ENCODE measurements at regions not wholly inside any gene's neighbourhood (a gene's known extent, or its start where the extent isn't known, plus 50 kb on each side); places are given as distances from the start of the nearest gene placed in this dataset.

DNA sequence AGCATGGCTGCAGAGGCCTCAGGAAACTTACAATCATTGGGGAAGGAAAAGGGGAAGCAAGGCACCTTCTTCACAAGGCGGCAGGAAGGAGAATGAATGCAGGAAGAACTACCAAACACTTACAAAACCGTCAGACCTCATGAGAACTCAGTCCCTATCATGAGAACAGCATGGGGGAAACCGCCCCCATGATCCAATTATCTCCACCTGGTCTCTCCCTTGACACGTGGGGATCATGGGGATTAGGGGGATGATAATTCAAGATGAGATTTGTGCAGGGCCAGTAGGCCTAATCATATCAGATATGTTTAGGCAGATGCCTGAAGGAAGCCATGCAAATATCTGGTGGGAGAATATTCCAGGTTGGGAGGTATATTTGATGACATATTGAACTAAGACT is 1176.4 kb upstream of the CDH18 start:
- H3K9me3 ChIP-seq (ENCODE audit: low read depth), result no peaks in the 10 kb centered on the region
- H3K27ac ChIP-seq, result no peak overlapping the region
- H3K4me1 ChIP-seq (ENCODE audit: low read depth), result no peaks in the 10 kb centered on the region
- H3K36me3 ChIP-seq, result no peaks in the 10 kb centered on the region
- H3K4me3 ChIP-seq, result no peak overlapping the region
- no peaks in the 10 kb centered on the region for H3K27me3 ChIP-seq
- TF ChIP-seq, protein P1, sequence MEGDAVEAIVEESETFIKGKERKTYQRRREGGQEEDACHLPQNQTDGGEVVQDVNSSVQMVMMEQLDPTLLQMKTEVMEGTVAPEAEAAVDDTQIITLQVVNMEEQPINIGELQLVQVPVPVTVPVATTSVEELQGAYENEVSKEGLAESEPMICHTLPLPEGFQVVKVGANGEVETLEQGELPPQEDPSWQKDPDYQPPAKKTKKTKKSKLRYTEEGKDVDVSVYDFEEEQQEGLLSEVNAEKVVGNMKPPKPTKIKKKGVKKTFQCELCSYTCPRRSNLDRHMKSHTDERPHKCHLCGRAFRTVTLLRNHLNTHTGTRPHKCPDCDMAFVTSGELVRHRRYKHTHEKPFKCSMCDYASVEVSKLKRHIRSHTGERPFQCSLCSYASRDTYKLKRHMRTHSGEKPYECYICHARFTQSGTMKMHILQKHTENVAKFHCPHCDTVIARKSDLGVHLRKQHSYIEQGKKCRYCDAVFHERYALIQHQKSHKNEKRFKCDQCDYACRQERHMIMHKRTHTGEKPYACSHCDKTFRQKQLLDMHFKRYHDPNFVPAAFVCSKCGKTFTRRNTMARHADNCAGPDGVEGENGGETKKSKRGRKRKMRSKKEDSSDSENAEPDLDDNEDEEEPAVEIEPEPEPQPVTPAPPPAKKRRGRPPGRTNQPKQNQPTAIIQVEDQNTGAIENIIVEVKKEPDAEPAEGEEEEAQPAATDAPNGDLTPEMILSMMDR (IDR thresholded peaks at IDR 0.05; ENCODE audit: low read depth, low read length), result no peak
- no peak for DNase-seq (ENCODE audit: low read depth in 1 of 2, low spot score in 1 of 2)

DNA sequence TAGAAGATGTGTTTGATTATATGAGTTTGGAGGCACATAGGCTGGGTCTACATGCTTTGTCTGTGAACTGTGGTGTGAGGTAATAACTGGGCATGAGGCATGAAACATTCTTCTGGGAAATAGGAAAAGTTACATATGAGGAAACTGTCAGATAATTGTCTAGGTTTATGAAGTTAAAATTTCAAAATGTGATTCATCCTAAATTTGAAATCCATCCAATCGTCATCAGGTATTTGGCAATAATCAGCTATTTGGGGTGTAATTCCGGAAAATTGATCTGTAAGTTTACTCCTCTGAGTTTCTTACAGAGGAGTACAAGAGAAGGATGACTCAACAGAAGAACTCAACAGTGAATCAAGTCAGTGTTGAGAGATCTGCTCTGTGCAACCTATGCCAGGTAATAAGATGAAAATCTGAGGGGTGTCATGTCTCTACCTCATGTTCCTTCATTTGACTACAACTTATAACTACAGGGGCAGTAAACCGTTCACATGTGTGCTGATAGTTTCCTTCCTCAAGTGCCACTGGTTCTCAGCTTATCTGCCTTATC is 1171.6 kb upstream of the CDH18 start:
- DNase-seq (ENCODE audit: low read depth in 1 of 2, low spot score in 1 of 2), result peak in 1 of 2 donors; percentile 6
- no peaks in the 10 kb centered on the region for H3K36me3 ChIP-seq
- TF ChIP-seq, protein P1 (IDR thresholded peaks at IDR 0.05; ENCODE audit: low read depth, low read length), result no peak
- no peaks in the 10 kb centered on the region for H3K27me3 ChIP-seq
- H3K27ac ChIP-seq, result no peak overlapping the region
- no peaks in the 10 kb centered on the region for H3K9me3 ChIP-seq (ENCODE audit: low read depth)
- H3K4me1 ChIP-seq (ENCODE audit: low read depth), result no peaks in the 10 kb centered on the region
- no peak overlapping the region for H3K4me3 ChIP-seq

DNA sequence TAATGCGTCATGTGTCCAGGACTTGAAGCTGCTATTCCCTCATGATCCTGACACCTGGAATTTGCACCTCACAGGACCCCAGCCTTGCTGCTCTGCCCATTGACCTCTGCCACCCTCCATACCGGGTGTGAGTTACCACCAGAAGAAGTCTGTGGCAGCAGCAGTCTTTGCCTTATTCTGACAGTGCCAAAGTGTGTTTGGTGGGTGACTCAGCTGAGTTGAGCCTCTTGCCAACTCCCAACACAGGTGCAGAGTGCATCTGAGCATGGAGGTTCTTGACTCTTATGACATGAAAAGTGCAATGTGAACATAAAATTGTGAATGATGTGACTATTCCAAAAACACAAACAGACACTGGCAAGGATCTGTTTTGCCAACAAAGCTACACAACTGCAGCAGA is 1166.5 kb upstream of the CDH18 start:
- H3K36me3 ChIP-seq, result no peaks in the 10 kb centered on the region
- no peak overlapping the region for H3K4me3 ChIP-seq
- H3K9me3 ChIP-seq (ENCODE audit: low read depth), result no peaks in the 10 kb centered on the region
- no peak overlapping the region for H3K27ac ChIP-seq
- no peaks in the 10 kb centered on the region for H3K27me3 ChIP-seq
- no peak for DNase-seq (ENCODE audit: low read depth in 1 of 2, low spot score in 1 of 2)
- TF ChIP-seq, protein P1 (IDR thresholded peaks at IDR 0.05; ENCODE audit: low read depth, low read length), result no peak
- no peaks in the 10 kb centered on the region for H3K4me1 ChIP-seq (ENCODE audit: low read depth)

DNA sequence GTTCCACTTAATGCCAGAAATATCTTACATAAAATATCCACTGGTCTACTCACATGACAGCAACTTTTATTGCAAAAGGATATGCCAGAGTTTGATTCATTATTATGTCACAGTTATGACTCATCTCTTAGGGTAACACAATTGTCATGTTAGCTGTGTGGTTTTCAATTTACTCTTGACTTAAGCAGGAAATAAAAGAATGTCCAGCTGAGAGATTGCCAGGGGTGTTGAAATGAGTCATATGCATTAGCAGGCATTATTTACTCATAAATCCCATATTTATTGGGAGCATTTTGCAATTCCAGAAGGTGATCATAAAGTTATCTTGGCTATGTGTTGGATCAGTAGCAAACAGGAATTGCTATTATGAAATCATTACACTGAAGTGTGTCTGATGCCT is 1164.6 kb upstream of the CDH18 start:
- Histone ChIP-seq H3K9me3 (ENCODE audit: low read depth) (no peaks in the 10 kb centered on the region), H3K36me3 (no peaks in the 10 kb centered on the region), H3K27ac (no peak overlapping the region), H3K4me1 (ENCODE audit: low read depth) (no peaks in the 10 kb centered on the region), H3K4me3 (no peak overlapping the region), H3K27me3 (no peaks in the 10 kb centered on the region)
- DNase-seq (ENCODE audit: low read depth in 1 of 2, low spot score in 1 of 2), result peak in 1 of 2 donors; percentile 95
- TF ChIP-seq, protein P1 (IDR thresholded peaks at IDR 0.05; ENCODE audit: low read depth, low read length), result no peak

DNA sequence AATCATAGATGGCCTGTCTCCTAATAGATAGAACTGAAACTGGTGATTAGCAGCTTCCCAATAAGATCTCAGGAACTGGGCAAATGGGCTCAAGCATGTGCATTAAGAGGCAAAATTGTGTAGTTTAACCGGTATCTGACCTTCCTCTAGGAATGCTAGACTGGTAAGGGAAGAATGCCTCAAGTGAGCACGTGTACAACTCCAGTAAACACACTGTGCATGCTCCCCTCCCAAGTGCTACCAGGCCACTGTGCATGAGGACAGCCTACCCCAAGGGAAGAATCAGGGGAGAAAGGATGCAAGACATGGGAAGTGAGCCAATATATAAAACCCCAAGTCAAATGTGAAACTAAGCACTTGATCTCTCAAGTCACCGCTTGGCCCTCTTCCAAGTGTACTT is 1157.4 kb upstream of the CDH18 start:
- H3K27me3 ChIP-seq, result no peaks in the 10 kb centered on the region
- DNase-seq (ENCODE audit: low read depth in 1 of 2, low spot score in 1 of 2), result no peak
- no peaks in the 10 kb centered on the region for H3K4me1 ChIP-seq (ENCODE audit: low read depth)
- H3K27ac ChIP-seq, result no peak overlapping the region
- TF ChIP-seq, protein P1 (IDR thresholded peaks at IDR 0.05; ENCODE audit: low read depth, low read length), result no peak
- no peaks in the 10 kb centered on the region for H3K36me3 ChIP-seq
- no peaks in the 10 kb centered on the region for H3K9me3 ChIP-seq (ENCODE audit: low read depth)
- no peak overlapping the region for H3K4me3 ChIP-seq

DNA sequence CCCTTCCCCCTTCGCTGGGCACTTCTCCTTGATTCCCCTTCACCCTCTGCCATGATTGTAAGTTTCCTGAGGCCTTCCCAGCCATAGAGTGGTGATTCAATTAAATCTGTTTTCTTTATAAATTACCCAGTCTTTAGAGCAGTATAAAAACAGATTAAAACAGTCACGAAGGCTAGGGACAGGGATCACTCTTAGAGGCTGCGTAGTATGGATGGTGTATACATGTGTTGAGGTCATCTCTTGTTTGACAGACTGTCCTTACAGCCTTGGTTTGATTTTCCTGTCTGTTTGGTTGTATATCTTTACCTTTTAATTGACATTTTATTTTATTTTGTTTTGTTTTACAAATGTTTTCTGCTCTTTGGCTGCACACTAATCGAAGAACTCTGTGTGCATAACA is 1155.7 kb upstream of the CDH18 start:
- H3K27me3 ChIP-seq, result no peaks in the 10 kb centered on the region
- no peak for DNase-seq (ENCODE audit: low read depth in 1 of 2, low spot score in 1 of 2)
- no peaks in the 10 kb centered on the region for H3K4me1 ChIP-seq (ENCODE audit: low read depth)
- no peaks in the 10 kb centered on the region for H3K36me3 ChIP-seq
- H3K4me3 ChIP-seq, result no peak overlapping the region
- TF ChIP-seq, protein P1 (IDR thresholded peaks at IDR 0.05; ENCODE audit: low read depth, low read length), result no peak
- H3K9me3 ChIP-seq (ENCODE audit: low read depth), result no peaks in the 10 kb centered on the region
- H3K27ac ChIP-seq, result no peak overlapping the region

Measured in cardiac muscle cell (in vitro differentiated cells and primary cell).